Pons (tissue), 1 donor: ENCODE measurements at regions not wholly inside any gene's neighbourhood (a gene's known extent, or its start where the extent isn't known, plus 50 kb on each side); places are given as distances from the start of the nearest gene placed in this dataset.
"Not testable (repeated sequence)": the region's sequence is repeated elsewhere in the genome, so short reads cannot be mapped to it uniquely, and the experiment has no call there.

Source experiments
- DNase-seq: peaks from one replicate; pipeline ENCODE4 v3.0.0-alpha.2; 2016; ENCODE audit warnings: low spot score

- DNase-seq = no peak
Observed at GRCh38 chr6:97914912-97915311, 631.9 kb upstream of the MMS22L start.

- no peak for DNase-seq
Observed at GRCh38 chr6:97915537-97915936, 632.5 kb upstream of the MMS22L start.

- no peak for DNase-seq
Observed at GRCh38 chr6:97917369-97917768, 634.4 kb upstream of the MMS22L start.

GRCh38 chr6:97919046-97919445, 636.0 kb upstream of the MMS22L start:
- DNase-seq = no peak

GRCh38 chr6:97919631-97920030, 636.6 kb upstream of the MMS22L start:
- no peak for DNase-seq

- no peak for DNase-seq
Observed at GRCh38 chr6:97923249-97923648, 640.2 kb upstream of the MMS22L start.

- DNase-seq = no peak
Observed at GRCh38 chr6:97925504-97925903, 642.5 kb upstream of the MMS22L start.

GRCh38 chr6:97939440-97940168, 656.6 kb upstream of the MMS22L start:
- DNase-seq = no peak

GRCh38 chr6:97947841-97948240, 664.8 kb upstream of the MMS22L start:
- DNase-seq = peak; percentile 30

- no peak for DNase-seq
Observed at GRCh38 chr6:97958134-97958533, 675.1 kb upstream of the MMS22L start.

GRCh38 chr6:97963193-97963592, 680.2 kb upstream of the MMS22L start:
- no peak for DNase-seq

GRCh38 chr6:97969065-97969464, 686.0 kb upstream of the MMS22L start:
- no peak for DNase-seq

GRCh38 chr6:97977084-97977483, 694.1 kb upstream of the MMS22L start:
- no peak for DNase-seq

GRCh38 chr6:97978855-97979271, 695.8 kb upstream of the MMS22L start:
- no peak for DNase-seq

- DNase-seq = not testable (repeated sequence)
Observed at GRCh38 chr6:97979285-97979684, 696.3 kb upstream of the MMS22L start.

GRCh38 chr6:97989451-97989850, 706.4 kb upstream of the MMS22L start:
- no peak for DNase-seq

- DNase-seq = no peak
Observed at GRCh38 chr6:97995158-97995557, 712.1 kb upstream of the MMS22L start.

- DNase-seq = no peak
Observed at GRCh38 chr6:98002678-98003077, 719.7 kb upstream of the MMS22L start.

GRCh38 chr6:98014442-98015201, 731.6 kb upstream of the MMS22L start:
- DNase-seq = no peak

GRCh38 chr6:98016565-98016964, 733.5 kb upstream of the MMS22L start:
- no peak for DNase-seq

GRCh38 chr6:98020222-98020621, 737.2 kb upstream of the MMS22L start:
- DNase-seq = no peak

- DNase-seq = no peak
Observed at GRCh38 chr6:98024359-98024758, 741.3 kb upstream of the MMS22L start.

- DNase-seq = no peak
Observed at GRCh38 chr6:98027898-98028297, 744.9 kb upstream of the MMS22L start.

GRCh38 chr6:98033617-98034016, 750.6 kb upstream of the MMS22L start:
- no peak for DNase-seq
